Trophoblast cell (in vitro differentiated cells and primary cell): ENCODE measurements at regions not wholly inside any gene's neighbourhood (a gene's known extent, or its start where the extent isn't known, plus 50 kb on each side); places are given as distances from the start of the nearest gene placed in this dataset.

ENCODE experiments used
- DNase-seq, 2 donors: peaks; one replicate each; pipeline ENCODE4 v3.0.0-alpha.2; 2016
- H2AFZ ChIP-seq: 2 replicates; pipeline ENCODE4 v1.6.1; 2013; ENCODE audit warnings: low read length, moderate library complexity, mild to moderate bottlenecking; ENCODE audit not compliant: insufficient read depth, poor library complexity
- H2AK5ac ChIP-seq: 2 replicates; pipeline ENCODE4 v1.6.1; 2013; ENCODE audit warnings: mild to moderate bottlenecking, low read length
- H2BK120ac ChIP-seq: 2 replicates; pipeline ENCODE4 v1.6.1; 2013; ENCODE audit warnings: low read length, mild to moderate bottlenecking, moderate library complexity; ENCODE audit not compliant: insufficient read depth, poor library complexity
- H2BK12ac ChIP-seq: 2 replicates; pipeline ENCODE4 v1.6.1; 2013; ENCODE audit warnings: mild to moderate bottlenecking, low read length, moderate library complexity
- H2BK5ac ChIP-seq: 2 replicates; pipeline ENCODE4 v1.6.1; 2013; ENCODE audit warnings: low read length, low read depth, moderate library complexity, mild to moderate bottlenecking; ENCODE audit not compliant: poor library complexity
- H3K14ac ChIP-seq: 2 replicates; pipeline ENCODE4 v1.6.1; 2013; ENCODE audit warnings: mild to moderate bottlenecking, low read length
- H3K18ac ChIP-seq: 2 replicates; pipeline ENCODE4 v1.6.1; 2013; ENCODE audit warnings: mild to moderate bottlenecking, low read length
- H3K23ac ChIP-seq: 2 replicates; pipeline ENCODE4 v1.6.1; 2013; ENCODE audit warnings: low read length
- H3K27ac ChIP-seq: 2 replicates; pipeline ENCODE4 v1.5.1; 2013; ENCODE audit warnings: low read depth, mild to moderate bottlenecking, inconsistent platforms, low read length, moderate library complexity
- H3K27me3 ChIP-seq: 2 replicates; pipeline ENCODE4 v1.6.1; 2013; ENCODE audit warnings: inconsistent platforms, mild to moderate bottlenecking, low read length, moderate library complexity; ENCODE audit not compliant: insufficient read depth
- H3K36me3 ChIP-seq, 2 experiments: 1 replicate in 1 of 2; 2 replicates in 1 of 2; pipeline ENCODE4 v1.6.1; 2013; ENCODE audit warnings: low read length in 2 of 2, mild to moderate bottlenecking in 2 of 2, moderate library complexity in 1 of 2; ENCODE audit not compliant: insufficient read depth in 2 of 2, control insufficient read depth in 1 of 2
- H3K4ac ChIP-seq: 2 replicates; pipeline ENCODE4 v1.6.1; 2013; ENCODE audit warnings: low read depth, mild to moderate bottlenecking, low read length, moderate library complexity
- H3K4me1 ChIP-seq, 2 experiments: 1 replicate in 1 of 2; 2 replicates in 1 of 2; pipeline ENCODE4 v1.6.1; 2013; ENCODE audit warnings: low read length in 2 of 2, mild to moderate bottlenecking in 2 of 2, moderate library complexity in 1 of 2; ENCODE audit not compliant: insufficient read depth in 2 of 2, control insufficient read depth in 1 of 2
- H3K4me2 ChIP-seq: 2 replicates; pipeline ENCODE4 v1.6.1; 2013; ENCODE audit warnings: inconsistent platforms, mild to moderate bottlenecking, low read length, moderate library complexity
- H3K4me3 ChIP-seq: 2 replicates; pipeline ENCODE4 v1.5.1; 2013; ENCODE audit warnings: mild to moderate bottlenecking, low read depth, low read length, inconsistent platforms
- H3K79me1 ChIP-seq: one replicate; pipeline ENCODE4 v1.6.1; 2013; ENCODE audit warnings: low read length
- H3K79me2 ChIP-seq: 2 replicates; pipeline ENCODE4 v1.6.1; 2013; ENCODE audit warnings: low read length, mild to moderate bottlenecking; ENCODE audit not compliant: control insufficient read depth, insufficient read depth, poor library complexity
- H3K9ac ChIP-seq: 2 replicates; pipeline ENCODE4 v1.6.1; 2013; ENCODE audit warnings: mild to moderate bottlenecking, low read length
- H3K9me3 ChIP-seq: 2 replicates; pipeline ENCODE4 v1.6.1; 2013; ENCODE audit warnings: low read depth, mild to moderate bottlenecking, control low read depth, inconsistent platforms, low read length; ENCODE audit not compliant: insufficient read depth
- H4K12ac ChIP-seq: 2 replicates; pipeline ENCODE4 v1.6.1; 2013; ENCODE audit warnings: low read depth, mild to moderate bottlenecking, low read length, moderate library complexity
- H4K8ac ChIP-seq: 2 replicates; pipeline ENCODE4 v1.6.1; 2013; ENCODE audit warnings: low read depth, mild to moderate bottlenecking, low read length, moderate library complexity
- H4K91ac ChIP-seq: one replicate; pipeline ENCODE4 v1.6.1; 2013; ENCODE audit warnings: low read depth, mild to moderate bottlenecking, low read length, moderate library complexity
- WGBS: extraction: QIAGEN DNeasy Blood & Tissue Kit; methylation state at CpG from one replicate; pipeline ENCODE4 v1.1.7; 2013; ENCODE audit warnings: missing lambda C conversion rate; ENCODE audit not compliant: insufficient read length, insufficient coverage; ENCODE audit errors: extremely low coverage; 5-methylcytosine and 5-hydroxymethylcytosine counted together

- no peak overlapping the region for H3K4ac ChIP-seq
- H3K18ac ChIP-seq: no peak overlapping the region
- no peak overlapping the region for H3K4me2 ChIP-seq
- H2BK5ac ChIP-seq: no peak overlapping the region
- H2AFZ ChIP-seq: no peak overlapping the region
- H3K4me1 ChIP-seq: peaks cover 7 to 11% of the 10 kb centered on the region in 2 experiments
- H4K91ac ChIP-seq: no peak overlapping the region
- H2BK12ac ChIP-seq: no peak overlapping the region
- no peak overlapping the region for H4K8ac ChIP-seq
- H3K27ac ChIP-seq: no peak overlapping the region
- H3K79me2 ChIP-seq: no peaks in the 10 kb centered on the region
- no peak overlapping the region for H3K14ac ChIP-seq
- H3K9me3 ChIP-seq: peaks cover 37% of the 10 kb centered on the region
- H4K12ac ChIP-seq: no peak overlapping the region
- no peak overlapping the region for H2AK5ac ChIP-seq
- no CpG with 5 or more reads among the region's 12 CpGs for WGBS
- DNase-seq: no peak
- no peak overlapping the region for H2BK120ac ChIP-seq
- no peak overlapping the region for H3K9ac ChIP-seq
- H3K27me3 ChIP-seq: no peaks in the 10 kb centered on the region
- no peaks in the 10 kb centered on the region for H3K36me3 ChIP-seq
- H3K4me3 ChIP-seq: no peak overlapping the region
- no peaks in the 10 kb centered on the region for H3K79me1 ChIP-seq
- no peak overlapping the region for H3K23ac ChIP-seq
Observed at GRCh38 chr22:47883757-47884156, 1121.3 kb downstream of the TBC1D22A start.

- Histone ChIP-seq H3K4me2 (no peak overlapping the region), H2AK5ac (no peak overlapping the region), H3K18ac (no peak overlapping the region), H3K4me3 (no peak overlapping the region), H3K4ac (no peak overlapping the region), H3K23ac (no peak overlapping the region), H3K79me2 (no peaks in the 10 kb centered on the region), H2BK5ac (no peak overlapping the region), H2BK120ac (no peak overlapping the region), H4K12ac (no peak overlapping the region), H3K4me1 (peaks cover 12 to 16% of the 10 kb centered on the region in 2 experiments), H2AFZ (no peak overlapping the region), H3K9me3 (peaks cover 31% of the 10 kb centered on the region), H4K8ac (no peak overlapping the region), H3K14ac (no peak overlapping the region), H3K27ac (no peak overlapping the region), H3K36me3 (no peaks in the 10 kb centered on the region), H3K27me3 (no peaks in the 10 kb centered on the region), H4K91ac (no peak overlapping the region), H2BK12ac (no peak overlapping the region), H3K9ac (no peak overlapping the region), H3K79me1 (no peaks in the 10 kb centered on the region)
- WGBS: no CpG with 5 or more reads among the region's 2 CpGs
- DNase-seq: no peak
Observed at GRCh38 chr22:47879346-47879745, 1116.9 kb downstream of the TBC1D22A start.

GRCh38 chr22:47878460-47878859 is 1116.0 kb downstream of the TBC1D22A start:
- DNase-seq: peak in 1 of 2 donors; percentile 4
- no peaks in the 10 kb centered on the region for H3K79me2 ChIP-seq
- H2AFZ ChIP-seq: no peak overlapping the region
- no peak overlapping the region for H2BK120ac ChIP-seq
- H3K27me3 ChIP-seq: no peaks in the 10 kb centered on the region
- no peak overlapping the region for H2AK5ac ChIP-seq
- no peak overlapping the region for H4K12ac ChIP-seq
- H3K27ac ChIP-seq: no peak overlapping the region
- H3K36me3 ChIP-seq: no peaks in the 10 kb centered on the region
- no CpG with 5 or more reads among the region's 5 CpGs for WGBS
- H3K4me3 ChIP-seq: no peak overlapping the region
- no peak overlapping the region for H2BK5ac ChIP-seq
- H3K9ac ChIP-seq: no peak overlapping the region
- H4K91ac ChIP-seq: no peak overlapping the region
- no peak overlapping the region for H3K4ac ChIP-seq
- no peak overlapping the region for H3K4me2 ChIP-seq
- H3K79me1 ChIP-seq: no peaks in the 10 kb centered on the region
- H4K8ac ChIP-seq: no peak overlapping the region
- H3K23ac ChIP-seq: no peak overlapping the region
- H3K18ac ChIP-seq: no peak overlapping the region
- H2BK12ac ChIP-seq: no peak overlapping the region
- peaks cover 22% of the 10 kb centered on the region for H3K9me3 ChIP-seq
- peaks cover 12 to 16% of the 10 kb centered on the region in 2 experiments for H3K4me1 ChIP-seq
- no peak overlapping the region for H3K14ac ChIP-seq

- Histone ChIP-seq H3K9ac (no peak overlapping the region), H3K4me1 (no peaks in the 10 kb centered on the region), H2BK120ac (no peak overlapping the region), H3K79me1 (no peaks in the 10 kb centered on the region), H2AFZ (no peak overlapping the region), H3K79me2 (no peaks in the 10 kb centered on the region), H3K27ac (no peak overlapping the region), H3K4me2 (no peak overlapping the region), H3K23ac (no peak overlapping the region), H2BK5ac (no peak overlapping the region), H3K9me3 (peaks cover 12% of the 10 kb centered on the region), H3K18ac (no peak overlapping the region), H3K14ac (no peak overlapping the region), H3K4ac (no peak overlapping the region), H4K8ac (no peak overlapping the region), H4K12ac (no peak overlapping the region), H3K4me3 (no peak overlapping the region), H3K27me3 (no peaks in the 10 kb centered on the region), H3K36me3 (no peaks in the 10 kb centered on the region), H2BK12ac (no peak overlapping the region), H2AK5ac (no peak overlapping the region), H4K91ac (no peak overlapping the region)
- no CpG with 5 or more reads among the region's 19 CpGs for WGBS
- no peak for DNase-seq
Observed at GRCh38 chr22:47872761-47873535, 1110.5 kb downstream of the TBC1D22A start.
